ENCODE measurements at regions not wholly inside any gene's neighbourhood (a gene's known extent, or its start where the extent isn't known, plus 50 kb on each side); places are given as distances from the start of the nearest gene placed in this dataset.
"Not testable (repeated sequence)": the region's sequence is repeated elsewhere in the genome, so short reads cannot be mapped to it uniquely, and the experiment has no call there.

GRCh38 chr3:180420016-180420415, 181.9 kb upstream of the TTC14 start:
- DNase-seq = no peak

GRCh38 chr3:180420804-180421203, 181.2 kb upstream of the TTC14 start:
- no peak for DNase-seq

- no peak for DNase-seq
These were observed 180.7 kb upstream of the TTC14 start for GRCh38 chr3:180421221-180421620.

GRCh38 chr3:180421721-180422120, 180.2 kb upstream of the TTC14 start:
- DNase-seq = no peak

- not testable (repeated sequence) for DNase-seq
These were observed 177.7 kb upstream of the TTC14 start for GRCh38 chr3:180424305-180424704.

GRCh38 chr3:180430896-180431295, 171.1 kb upstream of the TTC14 start:
- DNase-seq = no peak

- DNase-seq = no peak
These were observed 168.8 kb upstream of the TTC14 start for GRCh38 chr3:180433152-180433551.

- no peak for DNase-seq
These were observed 154.8 kb upstream of the TTC14 start for GRCh38 chr3:180447136-180447535.

GRCh38 chr3:180448407-180448806, 153.6 kb upstream of the TTC14 start:
- not testable (repeated sequence) for DNase-seq

- DNase-seq = no peak
These were observed 144.7 kb upstream of the TTC14 start for GRCh38 chr3:180457225-180457624.

GRCh38 chr3:180466401-180467011, 135.5 kb upstream of the TTC14 start:
- DNase-seq = no peak

- DNase-seq = no peak
These were observed 134.8 kb upstream of the TTC14 start for GRCh38 chr3:180467177-180467576.

- no peak for DNase-seq
These were observed 132.8 kb upstream of the TTC14 start for GRCh38 chr3:180469149-180469548.

GRCh38 chr3:180478695-180479094, 123.3 kb upstream of the TTC14 start:
- DNase-seq = no peak

- DNase-seq = no peak
These were observed 109.9 kb upstream of the TTC14 start for GRCh38 chr3:180492047-180492446.

GRCh38 chr3:180496995-180497394, 105.0 kb upstream of the TTC14 start:
- DNase-seq = no peak

- DNase-seq = no peak
These were observed 85.6 kb upstream of the TTC14 start for GRCh38 chr3:180516368-180516767.

GRCh38 chr3:180523040-180523439, 78.9 kb upstream of the TTC14 start:
- no peak for DNase-seq

- no peak for DNase-seq
These were observed 73.1 kb upstream of the TTC14 start for GRCh38 chr3:180528843-180529242.

GRCh38 chr3:180529778-180530177, 72.2 kb upstream of the TTC14 start:
- no peak for DNase-seq

GRCh38 chr3:180530276-180530675, 71.7 kb upstream of the TTC14 start:
- DNase-seq = no peak

GRCh38 chr3:180531303-180532278, 70.4 kb upstream of the TTC14 start:
- no peak for DNase-seq

- no peak for DNase-seq
These were observed 67.1 kb upstream of the TTC14 start for GRCh38 chr3:180534828-180535227.
